NK-92 (cell line): ENCODE measurements at regions not wholly inside any gene's neighbourhood (a gene's known extent, or its start where the extent isn't known, plus 50 kb on each side); places are given as distances from the start of the nearest gene placed in this dataset.

Source experiments
- DNase-seq: peaks from one replicate; lab custom pipeline; 2025; ENCODE audit not compliant: unreplicated experiment; lab: John Stamatoyannopoulos, UW

GRCh38 chr11:127383026-127383425 is 382.5 kb upstream of the KIRREL3 start:
- no peak for DNase-seq

DNA sequence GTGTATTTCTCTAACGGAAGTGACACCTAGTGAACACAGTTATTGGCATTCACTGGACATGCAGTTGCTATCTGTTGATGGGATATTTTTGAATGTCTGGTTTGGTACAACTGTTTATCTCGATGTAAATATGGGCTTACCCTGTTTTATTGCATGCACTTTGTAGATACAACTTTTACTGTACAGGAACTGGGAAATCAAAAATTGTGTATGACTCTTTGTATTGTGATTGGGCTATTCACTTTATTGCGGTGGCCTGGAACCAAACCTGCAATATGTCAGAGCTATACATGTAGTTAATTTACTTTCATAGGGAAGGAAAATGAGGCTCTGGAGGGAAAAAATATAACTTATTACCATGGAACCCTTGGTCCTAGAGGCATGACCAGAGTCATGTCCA is 380.7 kb upstream of the KIRREL3 start:
- DNase-seq = no peak

DNA sequence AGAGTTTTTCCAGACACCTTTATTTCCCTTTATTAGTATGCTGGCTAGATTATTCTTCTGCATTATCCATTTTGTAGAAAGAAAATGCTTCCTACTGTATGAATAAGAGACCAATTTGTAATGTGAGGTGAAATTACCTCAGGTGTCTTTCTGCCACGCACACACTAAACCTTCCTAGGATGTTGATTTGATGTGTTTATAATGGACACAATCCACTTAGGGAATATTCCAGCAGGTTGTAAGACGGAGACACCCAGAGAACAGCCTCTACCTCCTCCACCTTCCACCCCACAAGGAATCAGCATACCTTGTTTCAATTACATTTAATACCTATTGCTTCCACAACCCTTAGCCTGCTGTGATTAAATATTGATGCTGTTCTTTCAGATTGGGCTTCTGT is 379.1 kb upstream of the KIRREL3 start:
- DNase-seq = no peak

DNA sequence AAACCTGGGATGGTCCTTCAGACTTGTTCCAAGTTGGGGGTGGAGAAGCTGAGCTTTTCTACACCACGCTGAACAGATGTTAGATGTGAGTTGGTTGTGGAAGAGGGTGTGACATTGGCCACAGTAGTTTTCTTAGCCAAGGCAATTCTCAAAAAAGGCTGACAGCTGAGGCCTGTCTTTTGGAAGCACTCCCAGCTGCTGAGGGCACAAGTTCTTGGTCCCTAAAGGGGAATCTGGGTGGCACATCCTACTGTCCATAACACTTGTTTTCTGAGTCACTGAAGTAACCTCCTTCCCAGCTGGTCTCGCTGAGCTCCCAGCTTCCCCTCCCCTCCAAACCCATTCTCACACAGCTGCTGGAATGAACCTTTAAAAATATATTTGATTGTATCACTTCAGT is 375.7 kb upstream of the KIRREL3 start:
- no peak for DNase-seq

DNA sequence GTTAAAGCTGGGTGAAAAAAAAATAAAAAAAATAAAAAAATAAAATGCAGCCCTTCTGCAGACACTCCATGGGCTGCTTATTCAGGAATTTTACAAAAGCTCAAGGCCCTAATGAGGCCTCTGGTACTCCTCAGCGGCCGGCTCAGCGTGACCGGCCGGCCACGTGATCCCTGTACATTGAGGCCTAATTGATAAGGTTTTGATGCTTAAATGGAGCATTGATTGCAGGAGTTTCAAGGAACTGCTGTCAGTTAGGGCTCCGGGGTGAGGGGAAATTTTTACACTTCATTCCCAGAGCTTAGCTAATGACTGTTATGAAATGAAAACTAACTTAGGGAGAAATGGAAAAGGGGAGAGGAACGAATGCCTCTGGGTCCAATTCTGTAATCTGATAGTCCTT is 368.8 kb upstream of the KIRREL3 start:
- no peak for DNase-seq

GRCh38 chr11:127362754-127363308 is 362.3 kb upstream of the KIRREL3 start:
- DNase-seq = no peak

DNA sequence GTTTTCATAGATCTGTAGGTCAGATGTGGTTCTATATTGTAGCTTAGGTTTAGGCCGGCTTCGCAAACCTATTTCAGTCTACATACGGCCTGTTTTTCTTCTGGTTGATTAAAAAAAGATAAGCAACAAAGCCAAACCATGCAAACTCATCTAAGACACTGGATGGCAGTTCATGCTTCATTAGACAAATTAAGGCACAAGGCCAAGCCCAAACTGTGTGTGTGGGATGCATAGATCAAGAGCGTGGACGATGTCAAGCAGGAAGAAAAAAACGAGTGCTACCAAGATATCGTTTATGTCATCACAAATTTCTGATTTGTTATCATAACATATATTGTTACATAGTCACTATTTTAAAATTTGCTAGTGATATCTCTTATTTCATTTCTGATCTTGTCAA is 357.6 kb upstream of the KIRREL3 start:
- no peak for DNase-seq

GRCh38 chr11:127350476-127350875 is 349.9 kb upstream of the KIRREL3 start:
- DNase-seq = no peak

DNA sequence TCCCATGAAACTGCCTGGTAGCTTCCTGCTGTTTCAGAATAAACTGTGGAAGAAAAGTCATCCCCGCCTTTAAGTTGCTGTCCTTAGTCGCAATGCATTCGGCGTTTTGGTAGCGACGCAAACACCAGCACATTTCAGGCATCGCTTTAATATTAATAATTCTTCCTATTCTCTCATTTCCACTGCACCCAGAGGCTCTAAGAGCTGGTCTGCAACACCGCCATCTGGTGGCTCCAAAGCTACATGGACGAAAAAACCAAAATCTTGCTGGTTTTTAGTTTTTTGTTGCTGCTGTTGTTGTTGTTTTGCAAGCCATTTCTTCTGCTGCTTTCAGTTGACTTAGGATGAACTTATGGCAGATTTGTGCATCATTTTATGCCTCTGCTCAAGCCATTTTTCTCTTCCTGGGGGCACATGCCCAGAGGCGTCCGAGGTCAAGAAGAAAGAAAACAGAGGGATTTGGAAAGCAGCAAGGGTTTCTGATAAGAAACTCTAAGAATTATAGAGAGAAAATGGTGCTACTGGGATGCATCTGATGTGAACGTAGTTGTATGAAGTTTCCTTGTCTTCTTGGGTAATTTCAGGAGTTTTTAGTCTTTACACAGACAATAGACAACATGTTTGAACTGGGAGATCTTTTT is 345.4 kb upstream of the KIRREL3 start:
- no peak for DNase-seq

- no peak for DNase-seq
Measured at GRCh38 chr11:127340438-127340837, 339.9 kb upstream of the KIRREL3 start.

DNA sequence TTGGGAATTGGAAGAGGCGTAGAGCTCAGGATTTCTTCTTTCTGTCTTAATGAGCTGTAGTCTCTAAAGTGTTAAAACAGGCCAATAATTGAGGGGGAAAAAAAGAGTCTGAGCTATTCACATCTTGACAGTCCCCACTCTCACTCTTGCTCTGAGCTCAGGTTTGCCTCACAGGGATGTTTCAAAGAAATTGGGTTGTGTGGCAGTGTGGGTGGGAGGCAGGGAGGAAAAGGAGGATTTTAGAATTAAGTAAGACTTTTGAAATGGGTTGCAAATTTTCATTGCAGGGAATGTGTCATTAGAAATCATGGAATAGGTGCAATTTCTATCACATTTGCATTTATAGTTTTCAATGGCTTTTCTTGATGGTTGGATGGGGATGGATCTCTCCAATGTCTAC is 338.8 kb upstream of the KIRREL3 start:
- no peak for DNase-seq

GRCh38 chr11:127338380-127339259 is 338.1 kb upstream of the KIRREL3 start:
- DNase-seq = no peak

- no peak for DNase-seq
Measured at GRCh38 chr11:127334466-127334865, 333.9 kb upstream of the KIRREL3 start.

GRCh38 chr11:127332896-127333295 is 332.3 kb upstream of the KIRREL3 start:
- DNase-seq = no peak

- DNase-seq = no peak
Measured at GRCh38 chr11:127330044-127330443, 329.5 kb upstream of the KIRREL3 start.

DNA sequence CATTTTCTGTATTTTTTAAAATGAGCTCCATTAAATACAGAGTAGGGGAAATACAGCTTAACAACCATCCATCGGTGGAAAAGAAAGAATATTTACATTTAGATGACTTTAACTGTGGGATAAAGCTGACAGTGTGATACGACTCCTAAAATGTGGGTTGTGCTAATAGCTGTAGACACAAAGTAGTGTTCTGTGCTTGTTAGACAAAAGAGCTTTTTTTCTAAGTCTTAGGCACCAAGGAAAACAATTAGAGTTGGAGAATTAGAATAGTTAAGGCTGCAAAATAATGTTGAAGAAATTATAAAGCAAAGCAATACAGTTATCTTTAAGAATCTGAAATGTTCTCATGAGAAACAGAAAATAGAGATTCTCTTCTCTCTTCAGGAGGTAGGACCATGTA is 307.7 kb upstream of the KIRREL3 start:
- DNase-seq = no peak

DNA sequence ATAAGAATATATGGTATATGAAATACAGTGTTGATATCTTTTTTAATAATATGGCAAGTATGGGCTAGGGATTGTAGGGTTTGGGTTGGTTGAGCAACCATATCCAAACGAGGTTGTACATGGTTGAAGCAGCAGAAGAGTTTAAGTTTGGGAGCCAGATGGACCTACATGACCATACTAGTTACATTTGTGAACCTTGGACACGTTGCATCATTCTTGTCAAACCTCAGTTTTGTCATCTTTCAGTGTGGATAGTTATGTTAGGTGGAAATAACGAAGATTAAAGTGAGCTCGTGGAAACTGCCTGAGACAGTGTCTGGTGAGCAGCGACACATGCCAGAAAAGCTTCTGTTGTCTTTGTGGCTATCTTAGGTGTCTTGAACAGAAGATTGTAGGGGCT is 307.1 kb upstream of the KIRREL3 start:
- DNase-seq = no peak

DNA sequence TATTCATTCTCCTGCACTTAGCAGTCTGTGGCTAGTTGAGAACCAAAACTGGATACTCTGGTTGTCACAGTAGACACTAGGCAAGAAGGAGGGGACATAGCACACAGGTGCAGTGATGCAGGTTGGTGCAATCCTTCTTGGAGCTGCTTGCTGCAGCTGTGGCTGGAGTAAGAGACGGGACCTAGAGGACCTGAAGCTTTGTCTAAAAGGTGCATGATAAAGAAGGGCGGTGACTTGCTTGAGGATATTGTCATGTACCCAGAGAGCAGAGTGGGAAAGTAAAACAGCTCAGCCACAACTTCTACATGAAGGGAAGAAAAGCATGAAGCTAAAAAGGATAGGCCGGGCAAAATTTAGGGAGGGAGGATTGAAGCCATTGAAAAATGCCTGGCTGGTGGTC is 304.1 kb upstream of the KIRREL3 start:
- no peak for DNase-seq

DNA sequence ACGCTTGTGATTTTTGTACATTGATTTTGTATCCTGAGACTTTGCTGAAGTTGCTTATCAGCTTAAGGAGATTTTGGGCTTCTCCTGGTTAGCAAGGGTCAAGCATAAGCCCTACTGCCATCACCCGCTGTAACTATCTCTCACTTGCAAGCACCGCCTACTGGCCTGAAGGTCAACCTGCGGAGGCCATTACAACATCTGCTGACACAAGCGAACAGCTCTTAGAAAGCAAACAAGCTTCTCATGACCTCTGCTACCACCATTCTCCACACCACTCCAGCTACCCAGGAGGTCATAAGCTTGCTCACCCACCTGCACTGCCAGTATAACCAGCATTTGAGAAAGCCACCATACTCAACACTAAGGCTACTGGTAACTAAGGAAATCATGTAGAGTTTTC is 288.4 kb upstream of the KIRREL3 start:
- no peak for DNase-seq

DNA sequence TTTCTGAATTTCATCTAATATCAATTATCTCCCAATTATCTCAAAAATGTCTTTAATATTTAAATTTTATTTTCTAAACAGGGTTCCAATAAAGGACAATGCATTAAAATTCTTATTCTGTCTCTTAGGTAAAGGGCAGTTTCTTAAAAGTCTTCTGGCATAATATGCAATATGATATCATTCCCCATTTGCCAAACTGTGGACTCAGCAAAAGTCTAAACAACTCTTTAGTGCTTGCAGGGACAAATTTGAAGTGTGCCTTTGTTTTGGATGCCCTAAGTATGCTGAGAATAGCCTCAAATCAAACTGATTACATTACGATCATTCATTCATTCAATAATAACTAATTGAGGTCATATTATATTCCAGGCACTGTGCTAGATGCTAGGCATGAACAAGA is 281.0 kb upstream of the KIRREL3 start:
- DNase-seq = no peak

- DNase-seq = no peak
Measured at GRCh38 chr11:127275774-127276173, 275.2 kb upstream of the KIRREL3 start.

GRCh38 chr11:127274328-127274676 is 273.7 kb upstream of the KIRREL3 start:
- no peak for DNase-seq
